Liver (tissue), 3 donors: ENCODE measurements at regions not wholly inside any gene's neighbourhood (a gene's known extent, or its start where the extent isn't known, plus 50 kb on each side); places are given as distances from the start of the nearest gene placed in this dataset.
"Not testable (repeated sequence)": the region's sequence is repeated elsewhere in the genome, so short reads cannot be mapped to it uniquely, and the experiment has no call there.

Experiments used
- CTCF ChIP-seq: fragments of 150-350 bp; IDR thresholded peaks from 2 replicates; pipeline ENCODE4 v1.5.1; 2017; ENCODE audit warnings: improper control_type of control experiment, low read depth, low read length; ENCODE audit not compliant: missing input control
- EGR1 ChIP-seq, 2 donors: IDR thresholded peaks; 2 replicates each; pipeline ENCODE4 v1.6.1; 2016 to 2018; ENCODE audit warnings: antibody characterized with exemption in 2 of 2, low read depth in 2 of 2
- HNF4A ChIP-seq, 2 donors: conservative IDR thresholded peaks; 2 replicates each; pipeline ENCODE4 v1.6.1; 2016; ENCODE audit warnings: antibody characterized with exemption in 2 of 2, mild to moderate bottlenecking in 2 of 2
- HNF4G ChIP-seq: IDR thresholded peaks from 2 replicates; pipeline ENCODE4 v1.6.1; 2016; ENCODE audit warnings: antibody characterized with exemption
- NR2F2 ChIP-seq: IDR thresholded peaks from 2 replicates; pipeline ENCODE4 v1.6.1; 2016; ENCODE audit warnings: antibody characterized with exemption
- RXRA ChIP-seq, 2 donors: IDR thresholded peaks; 2 replicates each; pipeline ENCODE4 v1.6.1; 2017 to 2018; ENCODE audit warnings: antibody characterized with exemption in 2 of 2, mild to moderate bottlenecking in 1 of 2
- TAF1 ChIP-seq: conservative IDR thresholded peaks from 2 replicates; pipeline ENCODE4 v1.6.1; 2016; ENCODE audit warnings: antibody characterized with exemption, mild to moderate bottlenecking
- YY1 ChIP-seq: IDR thresholded peaks from 2 replicates; pipeline ENCODE4 v1.6.1; 2016; ENCODE audit warnings: antibody characterized with exemption, mild to moderate bottlenecking
- ZBTB33 ChIP-seq: IDR thresholded peaks from 2 replicates; pipeline ENCODE4 v1.6.1; 2016; ENCODE audit warnings: antibody characterized with exemption
- TF ChIP-seq, protein P1 (sequence below): IDR thresholded peaks from 2 replicates; pipeline ENCODE4 v1.6.1; 2016; ENCODE audit warnings: antibody characterized with exemption
- TF ChIP-seq, protein P2 (sequence below): IDR thresholded peaks from 2 replicates; pipeline ENCODE4 v1.6.1; 2016; ENCODE audit warnings: antibody characterized with exemption
- donor health status: healthy.
- donor health status: healthy.

GRCh38 chr6:66997579-66997978, 1290.6 kb upstream of the EYS start:
- TF ChIP-seq CTCF; EGR1 (IDR thresholded peaks at IDR 0.05; ENCODE audit: low read depth in 2 of 2); HNF4A (conservative IDR thresholded peaks at IDR 0.05); HNF4G; TAF1; ZBTB33; NR2F2; YY1; RXRA (IDR thresholded peaks at IDR 0.05): not testable (repeated sequence)
- TF ChIP-seq, protein P1, sequence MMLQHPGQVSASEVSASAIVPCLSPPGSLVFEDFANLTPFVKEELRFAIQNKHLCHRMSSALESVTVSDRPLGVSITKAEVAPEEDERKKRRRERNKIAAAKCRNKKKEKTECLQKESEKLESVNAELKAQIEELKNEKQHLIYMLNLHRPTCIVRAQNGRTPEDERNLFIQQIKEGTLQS: not testable (repeated sequence)
- TF ChIP-seq, protein P2, sequence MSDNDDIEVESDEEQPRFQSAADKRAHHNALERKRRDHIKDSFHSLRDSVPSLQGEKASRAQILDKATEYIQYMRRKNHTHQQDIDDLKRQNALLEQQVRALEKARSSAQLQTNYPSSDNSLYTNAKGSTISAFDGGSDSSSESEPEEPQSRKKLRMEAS: not testable (repeated sequence)
